ENCODE measurements at regions not wholly inside any gene's neighbourhood (a gene's known extent, or its start where the extent isn't known, plus 50 kb on each side); places are given as distances from the start of the nearest gene placed in this dataset.

GRCh38 chr7:116443101-116443523 lies 56.4 kb upstream of the CAV2 start (continued):
- TF ChIP-seq, protein P1, sequence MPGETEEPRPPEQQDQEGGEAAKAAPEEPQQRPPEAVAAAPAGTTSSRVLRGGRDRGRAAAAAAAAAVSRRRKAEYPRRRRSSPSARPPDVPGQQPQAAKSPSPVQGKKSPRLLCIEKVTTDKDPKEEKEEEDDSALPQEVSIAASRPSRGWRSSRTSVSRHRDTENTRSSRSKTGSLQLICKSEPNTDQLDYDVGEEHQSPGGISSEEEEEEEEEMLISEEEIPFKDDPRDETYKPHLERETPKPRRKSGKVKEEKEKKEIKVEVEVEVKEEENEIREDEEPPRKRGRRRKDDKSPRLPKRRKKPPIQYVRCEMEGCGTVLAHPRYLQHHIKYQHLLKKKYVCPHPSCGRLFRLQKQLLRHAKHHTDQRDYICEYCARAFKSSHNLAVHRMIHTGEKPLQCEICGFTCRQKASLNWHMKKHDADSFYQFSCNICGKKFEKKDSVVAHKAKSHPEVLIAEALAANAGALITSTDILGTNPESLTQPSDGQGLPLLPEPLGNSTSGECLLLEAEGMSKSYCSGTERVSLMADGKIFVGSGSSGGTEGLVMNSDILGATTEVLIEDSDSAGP (CRISPR knock-in tag; IDR thresholded peaks at IDR 0.05): no peak
- TF ChIP-seq POU5F1 (IDR thresholded peaks at IDR 0.05; ENCODE audit: borderline replicate concordance, low read depth, low read length, partially characterized antibody): no peak
- TF ChIP-seq, protein P2, sequence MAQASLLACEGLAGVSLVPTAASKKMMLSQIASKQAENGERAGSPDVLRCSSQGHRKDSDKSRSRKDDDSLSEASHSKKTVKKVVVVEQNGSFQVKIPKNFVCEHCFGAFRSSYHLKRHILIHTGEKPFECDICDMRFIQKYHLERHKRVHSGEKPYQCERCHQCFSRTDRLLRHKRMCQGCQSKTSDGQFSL (CRISPR knock-in tag; IDR thresholded peaks at IDR 0.05): no peak
- TF ChIP-seq, protein P2 (tag; IDR thresholded peaks at IDR 0.05): no peak
- TF ChIP-seq ZNF785 (CRISPR knock-in tag; IDR thresholded peaks at IDR 0.05): no peak
- TF ChIP-seq MTA1 (IDR thresholded peaks at IDR 0.05; ENCODE audit: borderline replicate concordance): no peak
- TF ChIP-seq SMARCE1 (IDR thresholded peaks at IDR 0.05): 0 out of 2 replicates have a peak, but pooled peaks have one; percentile 48
- no peak for TF ChIP-seq ZC3H4 (CRISPR knock-in tag; IDR thresholded peaks at IDR 0.05; ENCODE audit: borderline replicate concordance)
- TF ChIP-seq MITF (IDR thresholded peaks at IDR 0.05): no peak

Measured in K562 (cell line).